GM18873 (cell line): ENCODE measurements at regions not wholly inside any gene's neighbourhood (a gene's known extent, or its start where the extent isn't known, plus 50 kb on each side); places are given as distances from the start of the nearest gene placed in this dataset.
"Not testable (repeated sequence)": the region's sequence is repeated elsewhere in the genome, so short reads cannot be mapped to it uniquely, and the experiment has no call there.

Experiments used
- ATAC-seq: cut with Tn5 transposase; IDR thresholded peaks from one replicate; pipeline ENCODE4 v1.9.1; 2021; ENCODE audit warnings: mild to moderate bottlenecking, moderate library complexity, moderate number of reproducible peaks; ENCODE audit not compliant: unreplicated experiment, low FRiP score

DNA sequence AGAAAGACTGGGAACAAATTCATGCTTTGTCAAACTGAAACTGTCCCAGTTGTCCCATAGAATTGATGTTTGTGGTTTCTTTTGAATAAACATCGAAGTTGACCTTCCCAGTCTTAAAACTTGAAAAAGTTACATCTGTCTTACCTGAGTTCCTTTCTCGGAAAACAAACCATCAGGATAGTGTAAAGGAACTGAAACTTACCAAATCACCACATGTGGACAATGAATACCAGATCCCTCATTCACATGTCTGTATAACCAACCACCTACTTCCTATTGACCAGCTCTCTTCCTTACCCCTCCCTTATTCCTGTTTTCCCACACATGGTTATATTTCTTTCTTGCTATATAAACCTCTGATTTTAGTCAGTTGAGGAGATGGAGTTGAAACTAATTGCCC, 791.7 kb upstream of the PCDH20 start:
- no peak for ATAC-seq

DNA sequence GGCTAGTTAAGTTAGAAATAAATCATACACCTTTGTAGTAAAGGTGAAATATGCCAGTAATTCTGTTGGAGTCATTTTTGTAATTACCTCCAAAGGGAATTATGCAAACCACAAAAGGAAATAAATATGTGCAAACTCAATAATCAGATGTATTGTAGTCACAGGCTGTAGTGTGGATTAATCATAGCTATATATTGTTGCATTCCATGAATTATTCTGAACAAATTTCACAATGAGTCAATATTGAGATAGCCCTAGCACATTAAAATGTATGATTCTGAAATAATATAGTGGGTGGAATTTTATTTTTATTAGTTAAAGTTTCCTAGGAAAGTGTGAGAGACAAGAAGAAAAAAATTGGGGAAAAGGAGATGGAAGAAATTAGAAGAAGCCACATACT, 790.5 kb upstream of the PCDH20 start:
- no peak for ATAC-seq

DNA sequence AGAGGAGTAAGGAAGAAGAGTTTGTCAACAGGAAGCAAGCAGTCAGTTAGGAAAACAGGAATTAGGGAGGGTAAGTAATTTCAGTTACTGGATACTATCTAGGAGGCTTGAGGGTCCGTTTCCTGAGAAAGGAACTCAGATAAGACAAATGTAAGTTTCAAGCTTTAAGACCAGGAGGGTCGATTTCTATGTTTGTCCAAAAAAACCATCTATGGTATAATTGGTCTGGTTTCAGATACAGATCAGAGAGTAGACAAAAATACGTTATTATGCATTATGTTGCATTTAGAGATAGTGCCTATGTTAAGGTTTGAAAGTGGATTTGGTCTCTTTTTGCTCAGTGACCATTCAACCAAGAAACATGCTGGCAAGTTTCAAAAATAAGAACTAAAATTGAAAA, 789.6 kb upstream of the PCDH20 start:
- no peak for ATAC-seq

DNA sequence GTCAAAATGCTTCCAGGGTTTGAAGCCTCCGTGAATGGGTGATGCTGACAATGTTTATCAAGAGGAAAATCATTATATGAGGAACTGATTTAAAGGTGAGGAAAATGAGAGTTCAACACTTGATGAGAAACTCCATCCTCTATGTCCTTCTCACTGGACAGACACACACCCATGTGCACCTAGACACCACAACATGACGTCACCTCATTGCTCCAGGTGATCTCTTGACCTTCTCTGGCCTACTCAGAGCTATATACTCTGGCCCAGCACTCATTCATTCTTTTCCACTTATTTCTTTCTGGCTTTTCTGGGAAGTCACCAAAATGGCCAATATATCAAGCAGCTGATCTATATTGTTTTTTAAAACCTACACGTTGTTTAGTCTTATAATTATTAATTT, 778.7 kb upstream of the PCDH20 start:
- ATAC-seq = no peak

DNA sequence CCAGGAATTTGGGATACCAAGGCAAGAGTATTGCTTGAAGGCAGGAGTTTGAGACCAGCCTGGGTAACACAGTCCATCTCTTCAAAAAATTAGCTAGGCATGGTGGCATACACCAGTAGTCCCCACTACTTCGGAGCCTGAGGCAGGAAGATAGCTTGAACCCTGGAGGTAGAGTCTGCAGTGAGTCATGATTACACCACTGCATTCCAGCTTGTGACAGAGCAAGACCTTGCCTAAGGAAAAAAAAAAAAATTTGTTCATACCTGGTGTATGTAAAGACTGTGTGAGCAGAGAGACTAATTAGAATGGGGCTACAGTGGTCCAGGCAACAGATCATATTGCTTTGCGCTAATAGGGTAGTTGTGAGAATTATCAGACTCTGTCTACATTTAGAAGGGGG, 778.3 kb upstream of the PCDH20 start:
- ATAC-seq = no peak

DNA sequence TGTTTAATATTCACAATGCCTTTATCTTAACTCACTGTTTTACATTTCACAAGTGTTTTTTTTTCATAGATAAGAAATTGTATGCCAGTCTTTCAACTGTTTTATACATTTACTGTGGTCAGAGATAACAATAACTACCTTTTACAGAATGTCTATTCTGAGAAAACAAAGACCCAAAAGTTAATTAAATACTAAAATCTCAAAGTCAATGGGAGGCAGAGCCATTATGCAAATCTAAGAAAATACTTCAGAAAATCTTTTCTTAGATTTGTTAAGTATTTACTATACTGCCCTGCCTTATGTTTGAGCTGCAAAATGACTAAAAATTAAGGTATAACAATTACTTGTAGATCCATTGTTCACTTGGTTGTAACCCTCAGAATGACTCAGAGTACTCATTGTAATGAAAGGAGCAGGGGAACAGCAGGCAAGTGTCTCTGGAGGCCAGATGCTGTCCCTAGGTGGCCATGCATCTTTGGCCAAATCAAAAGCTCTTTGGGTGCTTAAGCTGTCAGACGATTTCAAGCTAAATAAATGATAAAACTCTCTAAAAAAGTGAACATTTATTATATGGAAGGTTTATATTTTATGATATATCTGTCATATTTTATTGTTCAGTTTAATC, 770.1 kb upstream of the PCDH20 start:
- no peak for ATAC-seq

DNA sequence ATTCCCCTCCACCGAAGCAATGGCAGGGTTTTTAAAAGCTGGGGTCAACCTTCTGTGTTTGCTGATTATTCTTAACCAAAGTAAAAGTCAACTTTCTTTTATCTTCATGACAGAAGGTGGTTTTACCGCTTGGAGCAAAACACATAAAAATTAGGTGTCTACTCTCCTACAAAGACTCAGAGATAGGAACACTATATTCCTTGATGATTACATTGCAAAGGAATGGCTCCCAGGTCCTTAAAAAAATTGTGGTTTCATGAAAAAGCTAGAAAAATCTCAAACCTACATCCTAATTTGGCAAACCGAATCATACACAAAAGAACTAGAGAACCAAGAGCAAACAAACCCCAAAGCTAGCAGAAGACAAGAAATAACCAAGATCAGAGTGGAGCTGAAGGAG, 760.4 kb upstream of the PCDH20 start:
- ATAC-seq = no peak

DNA sequence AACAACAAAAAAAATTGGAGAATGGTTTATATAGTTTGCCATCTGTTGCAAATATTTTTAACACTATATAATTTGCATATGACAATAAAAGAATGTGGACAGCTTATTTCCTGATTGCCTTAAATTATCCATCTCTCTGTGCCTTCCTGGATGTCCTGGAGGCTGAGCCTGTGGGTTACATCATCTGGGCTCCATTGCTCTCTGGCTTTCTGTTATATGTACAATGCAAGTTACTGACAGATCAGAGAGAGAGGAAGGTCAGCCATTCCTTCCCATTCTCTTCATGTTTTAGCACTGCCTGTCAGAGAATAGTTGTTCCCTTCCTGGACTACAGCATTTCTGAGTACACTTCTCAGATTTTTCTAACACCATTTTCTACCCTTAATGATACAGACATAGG, 758.3 kb upstream of the PCDH20 start:
- ATAC-seq = no peak

DNA sequence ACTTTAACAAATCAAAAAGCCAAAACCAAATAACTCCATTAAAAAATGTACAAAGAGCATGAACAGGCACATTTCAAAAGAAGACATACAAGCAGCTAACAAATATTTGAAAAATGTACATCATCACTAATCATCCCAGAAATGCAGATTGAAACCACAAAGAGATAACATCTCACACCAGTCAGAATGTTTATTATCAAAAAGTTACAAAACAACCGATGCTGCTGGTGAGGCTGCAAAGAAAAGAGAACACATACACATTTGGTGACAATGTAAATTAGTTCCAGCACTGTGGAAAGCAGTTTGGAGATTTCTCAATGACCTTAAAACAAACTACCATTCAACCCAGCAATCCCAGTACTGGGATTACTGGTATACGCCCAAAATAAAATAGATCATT, 756.0 kb upstream of the PCDH20 start:
- no peak for ATAC-seq

DNA sequence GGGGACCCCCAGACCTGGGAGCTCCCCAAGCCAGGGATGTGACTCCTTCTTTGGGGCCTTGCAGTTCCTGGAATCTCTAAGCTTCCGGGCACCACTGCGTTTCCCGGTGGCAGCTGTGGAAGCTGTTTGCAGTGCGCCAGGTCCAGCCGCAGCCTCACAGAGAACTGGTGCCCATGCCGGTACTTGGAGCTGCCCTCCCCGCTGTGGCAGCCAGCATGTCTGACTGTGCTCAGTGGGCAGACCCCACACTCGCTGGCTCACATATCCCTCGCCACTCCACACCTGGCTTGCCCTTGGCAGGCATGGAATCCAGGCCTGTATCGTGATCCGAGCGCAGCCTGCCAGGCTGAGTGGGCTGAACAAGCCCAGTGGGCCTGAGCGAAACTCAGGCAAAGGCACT, 753.2 kb upstream of the PCDH20 start:
- no peak for ATAC-seq

DNA sequence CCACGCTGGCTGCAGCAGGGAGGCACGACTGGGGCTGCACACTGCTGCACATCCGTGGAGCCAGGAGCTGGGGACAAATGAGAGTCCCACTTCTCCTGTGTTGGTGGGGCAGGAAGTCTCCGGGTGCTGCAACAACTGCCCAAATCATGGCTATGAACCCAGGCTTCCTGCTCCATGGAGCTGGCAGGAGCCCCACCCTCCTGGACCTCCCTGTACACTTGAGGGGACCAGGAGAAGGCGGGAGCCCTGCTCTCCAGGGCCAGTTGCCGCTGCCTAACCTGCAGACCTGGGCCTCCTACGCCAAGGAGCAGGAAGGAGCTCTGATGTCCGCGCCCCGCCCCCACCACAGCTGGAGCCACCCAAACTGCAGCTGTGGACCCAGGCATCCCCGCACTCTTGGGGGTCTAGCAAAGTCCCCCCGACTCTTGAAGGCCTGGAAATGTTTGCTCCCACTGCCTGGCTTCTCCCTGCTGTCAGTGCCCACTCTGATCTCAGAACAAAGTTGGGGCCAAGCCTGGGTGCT, 752.1 kb upstream of the PCDH20 start:
- ATAC-seq = no peak

DNA sequence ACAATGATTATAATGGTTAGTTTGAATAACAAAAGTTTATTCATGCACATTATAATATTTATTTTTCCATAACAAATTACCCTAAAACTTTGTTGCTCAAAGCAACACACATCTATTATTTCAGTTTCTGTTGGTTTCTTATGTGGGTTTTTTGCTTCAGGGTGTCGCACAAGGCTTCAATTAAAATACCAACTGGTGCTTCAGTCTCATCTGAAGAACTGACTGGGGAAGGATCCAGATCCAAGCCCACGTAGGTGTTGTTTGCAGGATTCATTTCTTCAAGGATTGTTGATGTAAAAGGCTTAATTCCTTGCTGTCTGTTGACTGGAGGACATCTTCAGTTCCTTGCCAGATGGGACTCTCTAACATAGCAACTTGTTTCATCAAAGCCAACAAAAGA, 747.2 kb upstream of the PCDH20 start:
- no peak for ATAC-seq

DNA sequence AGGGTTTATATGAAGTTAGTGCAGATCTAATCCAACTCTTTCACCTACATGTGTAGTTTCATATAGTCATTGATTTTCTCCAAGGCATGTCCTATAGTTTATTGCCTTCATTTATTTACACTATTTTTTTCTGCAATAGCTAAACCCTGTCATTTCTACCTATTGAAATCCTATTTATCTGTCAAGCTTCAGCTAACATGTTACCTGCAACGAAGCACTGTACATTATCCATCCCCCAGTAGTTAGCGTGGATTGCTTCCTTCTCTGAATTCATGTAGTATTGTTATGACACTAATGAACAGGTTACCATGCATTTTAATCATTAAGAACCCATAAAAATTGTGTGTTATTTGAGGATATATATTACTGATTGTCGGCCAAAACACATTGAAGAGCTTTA, 742.9 kb upstream of the PCDH20 start:
- ATAC-seq = no peak

DNA sequence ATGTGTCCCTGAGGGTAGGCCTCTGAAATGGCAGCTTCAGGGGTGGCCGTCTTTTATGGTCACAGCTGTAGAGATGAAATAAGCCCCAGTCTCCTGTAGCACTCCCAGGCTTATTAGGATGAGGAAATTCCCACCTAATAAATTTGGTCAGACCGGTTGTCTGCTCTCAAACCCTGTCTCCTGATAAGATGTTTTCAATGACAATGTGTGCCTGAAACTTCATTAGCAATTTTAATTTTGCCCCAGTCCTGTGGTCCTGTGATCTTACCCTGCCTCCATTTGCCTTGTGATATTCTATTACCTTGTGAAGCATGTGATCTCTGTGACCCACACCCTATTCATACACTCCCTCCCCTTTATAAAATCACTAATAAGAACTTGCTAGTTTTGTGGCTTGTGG, 736.1 kb upstream of the PCDH20 start:
- ATAC-seq = not testable (repeated sequence)

DNA sequence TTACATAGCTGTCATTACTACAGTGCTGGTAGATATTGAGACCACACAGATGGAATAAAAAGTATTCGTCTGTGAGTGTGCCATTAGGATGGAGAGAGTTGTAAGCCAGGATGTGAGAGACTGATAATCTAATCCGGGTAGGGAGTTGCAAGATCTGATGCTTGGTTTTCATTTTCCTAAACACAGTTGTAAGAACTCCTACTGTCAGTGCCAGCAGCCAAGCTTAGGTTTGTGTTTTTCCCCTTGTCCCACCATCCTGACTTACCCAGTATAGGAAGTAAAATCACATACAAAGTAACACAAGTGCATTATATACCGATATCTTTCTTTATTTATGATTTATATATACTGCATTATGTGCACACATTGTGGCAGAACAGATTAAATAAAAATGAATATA, 726.4 kb upstream of the PCDH20 start:
- ATAC-seq = no peak

DNA sequence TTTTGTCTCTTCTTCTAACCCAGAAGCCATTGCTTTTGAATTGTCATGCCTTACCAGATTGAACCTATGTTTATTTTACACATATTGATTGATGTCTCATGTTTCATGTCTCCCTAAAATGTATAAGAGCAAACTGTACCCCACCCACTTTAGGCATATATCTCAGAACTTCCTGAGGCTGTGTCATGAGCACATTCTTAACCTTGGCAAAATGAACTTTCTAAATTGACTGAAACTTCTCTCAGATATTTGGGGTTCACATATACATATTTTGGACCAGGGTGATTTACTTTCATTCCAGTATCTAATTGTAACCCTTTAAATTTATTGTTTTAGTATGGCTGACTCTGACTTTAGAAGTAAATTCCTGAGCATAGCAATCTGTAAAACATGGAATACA, 723.9 kb upstream of the PCDH20 start:
- no peak for ATAC-seq

DNA sequence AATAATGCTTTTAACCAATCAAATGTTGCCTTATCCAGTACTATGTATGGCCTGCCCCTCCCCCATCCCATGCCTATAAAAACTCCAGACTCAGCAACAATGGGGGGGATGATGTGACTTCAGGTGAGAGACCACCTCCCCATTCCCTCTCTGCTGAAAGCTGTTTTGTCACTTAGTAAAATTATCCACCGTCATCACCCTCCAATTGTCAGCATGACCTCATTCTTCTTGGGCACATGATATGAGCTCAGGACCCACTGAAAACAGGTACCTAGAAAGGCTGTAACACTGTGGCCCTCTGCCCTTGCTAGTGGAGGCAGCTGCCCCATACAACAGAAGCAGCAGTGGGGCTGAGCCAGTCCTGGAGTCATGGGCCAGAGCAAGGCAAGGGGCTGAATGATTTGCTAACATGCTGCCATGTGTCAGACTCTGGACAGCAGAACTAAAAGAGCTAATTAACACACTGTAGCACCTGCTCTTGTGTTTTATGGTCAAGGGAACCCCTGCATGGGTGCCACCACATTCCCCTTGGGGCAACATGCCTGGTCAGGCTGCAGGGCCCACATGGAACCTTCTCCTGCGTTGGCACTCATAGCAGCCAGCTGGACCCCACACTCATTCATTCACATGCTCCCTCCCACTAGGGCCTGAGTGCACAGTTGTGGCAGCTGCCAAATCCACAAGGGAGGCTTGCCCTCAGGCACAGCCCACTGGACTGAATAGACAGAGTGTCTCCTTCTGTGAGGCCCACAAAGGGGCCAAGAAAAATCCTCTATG, 722.2 kb upstream of the PCDH20 start:
- ATAC-seq = no peak

DNA sequence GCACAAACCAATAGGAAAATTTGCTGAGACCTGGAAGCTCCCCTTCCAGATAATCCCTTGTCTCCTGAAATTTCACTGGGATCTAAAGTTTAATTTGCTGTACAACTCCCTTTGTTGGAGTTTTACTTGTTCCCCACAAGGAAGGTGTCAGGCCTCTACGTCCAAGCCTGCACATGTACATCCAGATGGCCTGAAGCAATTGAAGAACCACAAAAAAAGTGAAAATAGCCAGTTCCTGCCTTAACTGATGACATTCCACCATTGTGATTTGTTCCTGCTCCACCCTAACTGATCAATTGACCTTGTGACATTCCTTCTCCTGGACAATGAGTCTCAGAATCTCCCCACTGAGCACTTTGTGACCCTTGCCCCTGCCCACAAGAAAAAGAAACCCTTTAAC, 716.0 kb upstream of the PCDH20 start:
- ATAC-seq = no peak

DNA sequence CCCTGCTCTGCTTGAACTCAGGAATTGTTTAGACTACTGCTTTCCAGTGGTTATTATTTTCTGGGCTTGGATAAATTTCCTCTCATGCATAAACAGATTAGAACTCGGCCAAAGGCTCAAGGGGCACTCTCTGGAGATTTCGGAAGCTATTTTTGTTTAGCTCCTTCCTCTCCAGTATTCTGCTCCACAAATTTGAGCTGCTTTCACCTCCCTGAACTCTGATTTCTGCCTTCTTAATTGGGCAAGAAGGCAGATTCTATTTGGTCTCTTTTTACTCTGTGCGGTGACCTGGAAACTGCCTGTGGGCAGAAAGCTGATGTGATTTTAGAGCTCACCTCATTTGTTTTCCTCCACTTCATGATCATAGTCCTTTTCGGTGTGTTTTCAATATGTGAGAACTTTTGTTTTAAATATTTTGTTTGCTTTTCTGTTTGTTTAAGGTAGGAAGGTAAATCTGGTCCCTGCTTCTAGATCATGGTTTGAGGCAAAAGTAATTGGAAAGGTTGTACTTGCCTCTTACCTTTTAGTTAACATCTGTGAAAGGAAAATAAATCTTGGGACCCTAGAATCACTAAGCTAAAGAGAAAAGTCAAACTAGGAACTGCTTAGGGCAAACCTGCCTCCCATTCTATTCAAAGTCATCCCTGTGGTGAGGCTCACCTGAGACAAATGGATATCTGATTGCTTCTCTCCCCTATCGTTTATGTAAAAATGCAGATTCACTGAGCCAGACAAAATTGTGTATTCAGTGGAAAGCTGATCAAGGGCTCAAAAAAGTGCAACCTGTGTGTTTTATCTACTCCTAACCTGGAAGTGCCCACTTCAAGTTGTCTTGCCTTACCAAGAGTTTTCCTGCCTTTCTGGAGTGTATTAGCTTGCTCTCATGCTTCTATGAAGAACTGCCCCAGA, 714.7 kb upstream of the PCDH20 start:
- no peak for ATAC-seq

DNA sequence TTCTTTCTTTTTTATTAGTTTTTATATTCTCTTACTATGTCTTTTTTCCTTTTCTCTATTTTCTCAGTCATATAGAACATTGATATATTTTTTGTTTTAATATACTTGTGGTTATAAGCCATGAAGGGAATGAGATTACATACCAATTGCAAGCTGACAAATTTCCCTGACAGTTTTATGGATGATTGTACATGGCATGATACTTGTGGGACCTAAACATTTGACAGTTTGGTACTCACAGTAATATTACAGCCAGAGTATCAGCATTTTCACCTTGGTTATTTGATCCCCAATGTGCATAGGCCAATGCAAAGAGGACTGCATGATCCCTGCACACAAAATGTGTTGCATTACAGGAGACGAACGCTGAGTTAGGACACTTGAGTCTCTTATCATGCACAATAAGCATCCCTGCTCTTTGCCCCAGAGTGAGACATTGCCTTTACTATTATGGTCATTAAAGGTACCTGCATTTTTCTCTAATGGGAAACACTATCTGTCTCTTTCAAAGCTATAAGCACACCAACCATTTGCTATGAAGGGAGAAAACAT, 713.4 kb upstream of the PCDH20 start:
- no peak for ATAC-seq

DNA sequence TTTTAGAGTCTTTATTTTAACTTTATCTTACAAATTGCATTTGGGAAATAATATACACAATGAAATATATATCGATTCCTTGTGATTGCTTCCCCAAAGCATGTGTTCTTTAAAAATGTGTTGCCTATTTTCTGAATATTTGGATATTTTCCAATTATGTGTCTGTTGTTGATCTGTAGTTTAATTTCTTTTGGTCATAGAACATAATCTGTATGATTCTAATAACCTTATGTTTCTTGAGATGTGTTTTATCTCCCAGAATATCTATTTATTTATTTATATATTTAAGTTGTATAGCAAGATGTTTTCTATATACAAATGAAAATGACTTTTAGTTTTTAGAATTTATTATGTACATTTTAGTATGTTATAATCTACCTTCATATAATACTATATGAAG, 710.8 kb upstream of the PCDH20 start:
- ATAC-seq = no peak
